GM03348 (cell line): ENCODE measurements at regions not wholly inside any gene's neighbourhood (a gene's known extent, or its start where the extent isn't known, plus 50 kb on each side); places are given as distances from the start of the nearest gene placed in this dataset.
A peak's percentile ranks its signal among the peaks of the same experiment; 100 is the strongest.
"Not testable (repeated sequence)": the region's sequence is repeated elsewhere in the genome, so short reads cannot be mapped to it uniquely, and the experiment has no call there.

Source experiments
- DNase-seq: peaks from one replicate; pipeline ENCODE4 v3.0.0; 2012; ENCODE audit warnings: low spot score

DNA sequence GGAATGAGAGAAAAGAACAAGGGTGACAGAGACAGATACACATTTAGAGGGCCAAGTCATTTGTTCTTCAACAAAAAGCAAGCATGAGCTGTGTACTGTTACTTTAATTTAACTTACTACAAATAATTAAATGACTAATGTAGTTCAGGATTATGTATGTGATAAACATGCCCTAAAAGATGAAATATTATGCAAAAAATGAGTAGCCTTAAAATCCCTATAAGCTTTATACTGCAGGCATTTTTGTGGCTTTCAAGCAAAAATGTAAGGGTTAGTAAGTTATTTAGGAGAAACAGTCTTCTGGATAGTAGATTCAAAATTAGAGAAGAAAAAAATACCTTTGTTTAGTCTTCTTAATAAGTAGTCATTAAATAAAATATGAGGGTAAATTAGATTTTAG is 431.2 kb downstream of the CSNK1G3 start:
- no peak for DNase-seq

DNA sequence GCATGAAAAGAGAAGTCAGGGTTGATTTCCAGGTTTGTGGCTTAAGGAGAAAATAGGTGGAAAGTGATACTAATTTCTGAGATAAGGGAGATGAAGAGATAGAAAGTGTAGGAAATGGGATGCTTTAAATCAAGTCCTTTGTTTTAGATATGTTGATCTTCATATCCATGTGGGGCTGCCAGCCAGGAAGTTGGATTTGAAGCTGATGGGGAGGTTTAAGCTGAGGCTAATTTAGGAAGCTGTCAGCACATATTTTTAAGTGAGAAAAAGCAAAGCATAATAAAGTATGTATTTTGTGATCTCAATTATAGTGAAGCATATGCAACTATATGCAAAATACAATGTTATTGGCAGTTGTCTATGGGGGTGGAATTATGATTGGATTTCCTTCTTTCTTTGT is 428.4 kb downstream of the CSNK1G3 start:
- no peak for DNase-seq

DNA sequence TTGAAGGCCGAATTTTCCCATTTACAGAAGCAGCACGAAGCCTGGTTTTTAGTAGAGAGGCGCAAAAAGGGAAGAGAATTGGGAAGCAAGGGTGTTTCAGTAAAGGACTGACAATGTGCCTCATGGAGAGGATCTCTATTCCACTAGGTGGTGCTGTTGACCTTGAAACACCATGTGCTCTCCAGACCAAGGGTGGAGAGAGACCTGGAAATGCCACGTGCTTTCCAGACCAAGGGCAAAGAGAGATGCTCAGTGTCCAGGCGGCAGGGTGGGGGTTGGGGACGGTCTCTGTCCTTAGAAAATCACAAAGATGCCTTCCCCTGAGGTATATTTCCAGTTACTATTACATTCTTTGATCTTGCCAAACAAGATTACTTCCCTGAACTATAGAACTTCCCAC is 425.3 kb downstream of the CSNK1G3 start:
- peak; percentile 31 for DNase-seq

DNA sequence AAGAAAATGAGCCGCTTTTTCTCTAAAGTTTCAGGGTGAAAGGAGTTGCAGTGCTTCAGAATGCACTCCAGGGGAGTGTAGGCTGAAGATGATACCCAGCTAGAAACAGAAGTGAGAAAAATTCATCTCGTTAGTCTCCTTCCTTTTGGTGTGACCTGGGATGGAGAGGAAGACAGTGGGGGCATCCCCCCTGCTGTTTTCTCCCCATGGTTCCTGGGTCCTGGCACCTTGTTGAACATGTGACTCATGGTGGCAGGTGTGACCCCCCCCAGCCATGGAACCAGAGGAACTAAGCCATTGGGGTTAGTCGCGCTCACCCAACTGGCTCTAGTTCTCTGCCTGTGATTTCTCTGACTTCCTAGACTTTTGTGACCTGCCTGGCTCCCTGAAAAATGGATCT is 424.6 kb downstream of the CSNK1G3 start:
- no peak for DNase-seq

DNA sequence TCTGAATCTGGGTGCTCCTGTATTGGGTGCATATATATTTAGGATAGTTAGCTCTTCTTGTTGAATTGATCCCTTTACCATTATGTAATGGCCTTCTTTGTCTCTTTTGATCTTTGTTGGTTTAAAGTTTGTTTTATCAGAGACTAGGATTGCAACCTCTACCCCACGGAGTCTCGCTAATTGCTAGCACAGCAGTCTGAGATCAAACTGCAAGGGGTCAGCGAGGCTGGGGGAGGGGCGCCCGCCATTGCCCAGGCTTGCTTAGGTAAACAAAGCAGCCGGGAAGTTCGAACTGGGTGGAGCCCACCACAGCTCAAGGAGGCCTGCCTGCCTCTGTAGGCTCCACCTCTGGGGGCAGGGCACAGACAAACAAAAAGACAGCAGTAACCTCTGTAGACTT is 421.8 kb downstream of the CSNK1G3 start:
- not testable (repeated sequence) for DNase-seq

DNA sequence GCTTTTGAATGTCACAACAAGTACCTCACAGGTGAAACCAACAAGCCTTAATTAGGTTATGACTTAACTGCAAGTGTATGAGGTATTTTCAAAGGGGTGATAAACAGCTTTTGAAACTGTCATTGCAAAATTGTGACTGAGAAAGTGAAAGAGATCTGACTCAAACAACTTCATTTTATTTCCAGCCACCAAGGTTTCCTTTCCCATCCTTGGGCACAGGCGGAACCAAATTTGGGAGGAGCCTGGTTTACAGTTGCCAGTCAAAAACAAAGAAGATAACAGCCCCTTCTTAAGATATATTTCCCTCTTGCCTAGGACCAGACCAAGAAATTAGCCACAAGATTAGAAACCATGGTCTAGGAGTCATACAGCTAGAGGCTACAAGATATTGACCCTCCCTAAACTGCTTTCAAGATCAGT is 417.1 kb downstream of the CSNK1G3 start:
- DNase-seq, result no peak

DNA sequence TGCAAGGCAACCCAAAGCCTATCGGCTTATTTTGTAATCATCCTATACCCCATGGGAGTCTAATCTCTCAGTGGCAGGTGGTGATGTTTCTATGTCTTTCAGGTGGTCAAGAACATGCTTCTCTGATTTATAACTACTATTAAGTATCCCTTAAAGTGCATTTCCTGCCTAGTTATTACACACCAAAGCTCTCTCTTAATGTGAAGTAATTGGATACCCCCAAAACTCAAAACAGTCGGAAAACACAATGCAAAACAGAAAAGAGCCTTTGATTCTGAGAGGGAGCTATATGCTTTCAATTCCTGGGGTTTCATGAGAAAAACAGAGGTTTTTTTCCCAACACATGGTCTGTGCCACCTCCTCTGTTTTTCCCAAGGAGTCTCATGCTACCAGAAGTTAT is 416.4 kb downstream of the CSNK1G3 start:
- no peak for DNase-seq

DNA sequence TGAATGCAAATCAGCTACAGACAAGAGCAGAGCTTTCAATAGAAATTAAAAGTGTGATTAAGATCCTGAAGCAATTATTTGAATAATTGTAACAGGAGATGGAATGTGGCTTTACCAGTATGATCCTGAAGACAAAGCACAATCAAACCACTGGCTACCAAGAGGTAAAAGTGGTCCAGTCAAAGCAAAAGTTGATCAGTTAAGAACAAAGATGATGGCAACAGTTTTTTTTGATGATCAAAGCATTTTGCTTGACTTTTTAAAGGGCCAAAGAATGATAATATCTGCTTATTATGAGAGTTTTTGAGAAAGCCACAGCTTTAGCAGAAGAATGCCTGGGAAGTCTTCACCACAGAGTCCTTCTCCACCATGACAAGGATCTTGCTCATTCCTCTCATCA is 409.2 kb downstream of the CSNK1G3 start:
- no peak for DNase-seq

DNA sequence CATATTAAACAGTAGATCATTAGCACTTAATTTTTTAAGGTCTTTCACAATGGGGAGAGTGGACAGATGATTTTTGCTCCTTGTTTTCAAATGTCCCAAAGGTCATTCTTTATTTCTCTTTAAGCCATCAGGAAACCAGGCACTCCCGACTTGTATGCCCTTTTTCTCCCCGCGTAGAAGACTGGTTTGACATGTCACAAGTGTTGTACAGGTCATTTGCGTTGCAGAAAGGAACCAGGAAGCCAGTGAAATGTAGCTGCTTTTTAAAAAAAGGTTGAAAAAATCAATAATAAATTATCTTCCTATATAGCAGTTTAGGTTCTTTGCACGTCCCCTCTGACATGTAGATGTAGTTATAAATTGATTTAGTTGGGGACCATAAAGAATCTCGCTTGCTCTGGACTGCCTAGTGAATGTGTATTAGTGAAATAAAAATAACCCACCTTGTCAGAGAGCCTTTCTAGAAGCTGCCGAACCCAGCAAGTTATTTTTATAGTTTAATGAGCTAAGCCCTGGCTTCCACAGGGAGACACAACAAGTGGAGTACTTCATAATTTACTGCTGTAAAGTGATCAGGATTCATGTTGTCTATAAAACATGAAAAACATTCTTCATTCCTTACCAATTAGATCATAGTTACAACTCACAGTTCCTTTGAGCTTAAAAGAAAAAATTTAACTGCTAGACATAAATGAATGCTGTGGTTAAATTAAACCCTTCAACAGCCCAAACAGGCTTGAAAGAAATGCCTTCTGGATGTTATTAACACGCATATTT is 404.6 kb downstream of the CSNK1G3 start:
- DNase-seq, result peak; percentile 62

DNA sequence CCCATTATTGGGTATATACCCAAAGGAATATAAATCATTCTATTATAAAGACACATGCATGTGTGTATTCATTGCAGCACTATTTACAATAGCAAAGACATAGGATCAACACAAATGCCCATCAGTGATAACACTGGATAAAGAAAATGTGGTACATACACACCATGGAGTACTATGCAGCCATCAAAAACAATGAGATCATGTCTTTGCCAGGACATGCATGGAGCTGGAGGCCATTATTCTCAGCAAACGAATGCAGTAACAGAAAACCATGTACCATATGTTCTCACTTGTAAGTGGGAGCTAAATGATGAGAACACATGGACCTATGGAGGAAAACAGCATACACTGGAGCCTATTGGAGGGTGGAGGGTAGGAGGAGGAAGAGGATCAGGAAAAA is 402.4 kb downstream of the CSNK1G3 start:
- DNase-seq, result no peak

DNA sequence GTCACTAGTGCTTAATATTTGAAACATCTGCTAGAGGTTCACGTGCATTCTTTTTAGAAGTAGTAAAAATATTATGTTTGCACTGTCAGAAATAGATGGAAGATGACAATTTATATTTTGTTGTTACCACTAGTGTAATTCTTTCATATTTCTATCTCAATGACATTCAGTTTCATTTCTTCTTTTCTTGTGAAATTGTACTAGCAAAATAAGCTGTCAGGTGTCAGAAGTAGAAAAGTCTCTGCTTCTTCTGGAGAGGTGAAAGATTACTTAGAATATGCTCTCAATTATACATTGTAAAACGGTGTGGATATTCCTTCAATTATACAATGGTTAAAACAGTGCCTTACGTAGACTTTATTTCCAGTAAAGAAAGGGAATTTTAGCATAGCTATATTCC is 395.4 kb downstream of the CSNK1G3 start:
- DNase-seq, result no peak

DNA sequence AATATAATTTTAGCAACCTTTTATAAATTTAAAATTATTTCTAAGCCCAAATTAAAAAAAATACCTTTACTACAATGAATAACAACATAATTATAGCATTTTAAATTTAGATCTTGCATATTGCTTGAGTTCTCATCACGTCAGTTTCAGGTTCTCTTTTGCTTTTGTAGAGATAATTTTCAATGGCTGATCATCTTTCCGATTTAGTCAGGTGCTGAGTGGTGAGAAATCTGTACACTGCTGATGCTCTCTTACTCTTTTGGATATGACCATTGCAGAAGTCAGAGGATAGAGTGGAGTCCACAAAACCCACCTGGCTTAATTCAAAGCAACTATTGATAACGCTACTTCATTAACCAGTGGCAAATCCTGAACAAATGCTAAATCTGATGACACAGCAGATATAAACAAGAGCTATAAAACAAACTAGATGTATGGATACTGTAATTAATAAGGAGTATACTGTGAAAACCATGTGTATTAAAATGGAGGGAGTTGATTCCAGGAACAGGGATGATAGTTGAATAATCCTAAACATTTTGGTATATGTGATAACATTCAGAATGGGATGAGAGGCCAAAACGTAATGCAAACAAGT is 394.8 kb downstream of the CSNK1G3 start:
- DNase-seq, result no peak

DNA sequence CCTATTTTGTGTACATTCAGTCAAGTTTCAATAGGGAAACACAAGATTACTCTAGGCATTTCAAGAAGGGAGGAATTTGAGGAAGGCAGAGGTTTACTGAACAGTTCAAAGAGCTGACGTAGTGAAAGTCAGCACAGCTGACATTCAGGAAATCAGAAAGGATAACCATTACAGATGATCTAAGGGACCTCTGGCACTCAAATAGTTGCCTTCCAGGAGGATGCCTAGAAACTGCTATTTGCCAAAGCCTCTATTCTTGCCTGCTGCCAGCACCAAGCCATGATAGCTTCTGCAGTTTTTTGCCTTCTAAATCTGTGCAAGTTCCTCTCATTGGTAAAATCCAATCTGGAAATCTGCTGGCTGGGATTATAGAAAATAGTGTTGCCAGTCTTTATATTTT is 373.1 kb downstream of the CSNK1G3 start:
- no peak for DNase-seq

DNA sequence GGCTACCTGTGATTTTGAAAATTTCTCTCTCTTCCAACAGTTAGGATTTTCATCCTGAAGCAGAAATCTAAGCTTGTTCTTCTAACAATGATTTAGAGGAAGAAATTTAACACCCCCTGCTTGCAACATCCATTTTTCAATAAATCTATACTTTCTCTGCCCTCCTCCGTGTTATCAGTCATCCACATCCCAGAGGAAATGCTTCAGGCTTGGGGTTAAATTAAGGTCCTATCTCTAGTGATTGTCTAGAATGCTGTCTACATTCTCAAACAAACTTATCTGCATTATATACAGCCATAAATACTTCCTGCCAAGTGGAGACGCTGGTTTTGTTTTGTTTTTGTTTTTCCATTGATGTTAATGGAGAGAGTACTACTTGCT is 371.0 kb downstream of the CSNK1G3 start:
- DNase-seq, result no peak

DNA sequence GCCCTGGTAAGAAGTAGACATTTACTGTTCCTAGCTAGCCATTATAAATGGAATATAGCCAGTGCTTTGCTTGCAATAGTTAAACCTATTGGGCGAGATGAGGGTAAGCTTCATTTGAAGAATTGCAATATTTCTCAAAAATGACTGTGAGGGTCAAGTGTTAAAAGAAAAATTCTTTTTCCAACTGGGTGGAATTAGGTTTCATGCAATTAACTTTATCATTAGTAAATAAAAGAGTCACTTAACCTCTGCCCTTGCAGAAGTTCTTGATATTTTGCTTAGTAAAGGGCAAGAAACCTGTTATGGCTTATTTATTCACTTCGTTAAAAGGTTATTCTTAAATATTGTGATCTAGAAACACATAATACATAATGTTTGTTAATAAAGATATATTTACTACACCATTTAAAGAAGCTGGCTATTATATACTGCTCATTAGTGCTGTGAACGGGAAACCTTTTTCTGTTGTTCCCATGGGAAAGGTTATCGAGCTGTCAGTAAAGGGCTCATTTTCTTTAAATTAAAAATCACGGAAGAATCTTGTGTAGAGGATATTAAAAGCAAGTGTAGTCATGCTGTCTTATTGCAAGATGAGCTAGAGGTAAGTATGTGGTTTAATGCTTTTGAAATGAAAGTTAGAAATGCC is 370.5 kb downstream of the CSNK1G3 start:
- no peak for DNase-seq

DNA sequence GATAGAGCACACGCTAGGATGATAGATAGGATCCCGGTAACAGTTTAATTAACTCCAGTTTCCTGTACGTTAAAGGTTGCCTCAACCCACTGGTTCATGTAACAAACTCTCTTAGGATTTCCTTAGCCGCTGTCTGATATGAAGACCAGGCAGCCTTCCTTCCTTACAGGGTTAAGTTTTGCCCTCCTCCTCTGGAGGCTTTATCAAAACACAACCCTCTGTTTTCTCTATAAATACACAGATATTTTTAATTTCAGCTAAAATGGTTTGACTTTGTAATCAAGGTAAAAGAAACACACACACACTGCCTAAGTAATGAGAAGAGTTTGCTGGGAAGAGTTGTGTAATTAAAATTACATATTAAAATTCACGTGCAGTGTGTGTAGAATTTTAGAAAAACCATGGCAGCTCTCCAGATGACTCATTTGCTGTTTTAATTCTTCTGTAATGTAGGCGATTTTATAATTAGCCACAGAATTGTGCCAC is 369.8 kb downstream of the CSNK1G3 start:
- DNase-seq, result peak; percentile 13

DNA sequence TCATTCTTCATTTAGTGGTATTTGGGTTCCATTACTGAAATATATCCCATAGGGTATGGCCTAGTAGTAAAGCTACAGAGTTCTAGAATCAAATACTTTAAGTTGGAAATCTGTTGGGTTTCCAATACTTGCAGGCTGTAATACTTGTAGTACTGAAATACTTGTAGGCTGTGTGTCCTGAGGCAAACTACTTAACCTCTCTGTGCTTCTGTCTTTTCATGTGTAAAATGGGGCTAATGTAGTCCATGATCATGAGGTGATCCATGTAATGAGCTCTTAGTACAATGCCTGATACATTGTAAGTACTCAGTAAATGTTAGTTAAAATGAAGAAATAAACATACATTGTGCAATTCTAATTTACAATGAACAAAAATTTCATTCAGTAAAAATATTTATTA is 368.9 kb downstream of the CSNK1G3 start:
- DNase-seq, result no peak

DNA sequence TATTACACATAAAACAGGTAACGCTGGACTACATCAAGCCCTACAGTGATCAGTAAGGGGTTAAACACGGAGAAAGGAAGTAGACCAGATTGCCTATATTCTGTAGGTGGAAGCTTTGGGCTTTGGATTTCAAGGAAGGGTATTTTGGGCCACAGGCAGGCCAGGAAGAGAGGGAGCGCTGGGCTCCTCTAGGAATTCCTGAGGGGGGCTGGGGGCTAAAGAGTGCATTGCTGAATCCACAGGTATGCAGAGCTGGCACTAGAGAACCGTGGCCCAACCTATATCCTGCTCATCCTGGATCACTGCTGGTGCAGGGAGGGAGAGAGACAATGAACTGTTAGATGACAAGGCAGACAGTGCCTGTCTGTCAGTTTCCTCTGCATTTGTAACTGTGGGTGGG is 367.1 kb downstream of the CSNK1G3 start:
- no peak for DNase-seq

DNA sequence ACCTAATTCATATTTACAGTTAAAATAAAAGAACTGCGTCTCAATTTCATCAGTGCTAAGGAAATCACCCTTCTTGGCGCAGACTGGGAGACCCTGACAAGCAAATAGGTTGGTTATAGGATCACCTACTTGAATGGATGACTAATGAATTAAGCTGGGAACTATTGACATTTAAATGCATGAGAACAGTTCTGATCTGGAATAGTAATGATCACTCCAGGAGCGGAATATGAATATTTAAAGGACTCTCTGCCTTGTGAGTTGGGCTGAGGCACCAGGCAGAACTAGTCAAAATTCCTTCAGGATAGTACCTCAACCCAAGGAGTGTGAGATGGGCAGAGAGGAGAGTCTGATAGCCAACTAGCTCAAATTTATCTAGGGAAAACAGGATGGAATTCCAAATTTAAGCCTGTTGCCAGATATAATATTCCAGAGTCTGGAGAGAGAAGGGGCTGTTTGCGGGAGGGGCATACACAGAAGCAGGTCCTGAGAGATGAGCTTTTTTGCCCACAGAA is 364.4 kb downstream of the CSNK1G3 start:
- DNase-seq, result no peak

DNA sequence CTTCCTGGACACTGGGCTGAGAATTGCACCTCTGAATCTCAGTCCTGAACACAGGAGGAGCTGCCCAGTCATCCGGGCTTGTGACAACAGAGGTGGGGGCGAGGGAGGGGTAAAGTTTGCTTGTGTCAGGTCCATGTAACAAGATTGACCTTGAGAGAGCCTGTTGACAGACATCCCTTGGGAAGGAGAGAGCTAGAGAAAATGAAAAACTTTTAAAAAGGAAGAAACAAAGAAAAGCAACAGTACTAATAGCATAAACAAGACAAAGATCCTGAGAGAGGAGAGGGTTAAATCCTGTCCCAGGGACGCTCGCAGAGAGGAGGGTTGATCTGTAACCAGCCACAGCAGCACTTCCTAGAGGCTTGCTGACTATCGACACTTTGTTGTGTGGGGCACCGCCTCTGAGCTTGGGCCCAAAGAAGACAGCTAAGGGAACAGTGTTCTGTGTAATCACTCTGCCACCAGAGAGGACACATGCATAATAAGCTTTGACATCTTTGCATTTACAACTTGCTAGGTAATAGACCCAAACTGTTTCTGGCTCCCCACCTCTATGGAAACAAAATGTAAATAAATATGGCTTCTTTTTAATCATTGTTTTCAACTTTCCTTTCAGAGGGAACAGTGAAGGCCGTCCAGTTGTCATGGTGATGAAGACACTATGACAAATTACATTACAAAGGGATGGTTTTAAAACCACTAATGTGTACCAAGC is 363.7 kb downstream of the CSNK1G3 start:
- no peak for DNase-seq

DNA sequence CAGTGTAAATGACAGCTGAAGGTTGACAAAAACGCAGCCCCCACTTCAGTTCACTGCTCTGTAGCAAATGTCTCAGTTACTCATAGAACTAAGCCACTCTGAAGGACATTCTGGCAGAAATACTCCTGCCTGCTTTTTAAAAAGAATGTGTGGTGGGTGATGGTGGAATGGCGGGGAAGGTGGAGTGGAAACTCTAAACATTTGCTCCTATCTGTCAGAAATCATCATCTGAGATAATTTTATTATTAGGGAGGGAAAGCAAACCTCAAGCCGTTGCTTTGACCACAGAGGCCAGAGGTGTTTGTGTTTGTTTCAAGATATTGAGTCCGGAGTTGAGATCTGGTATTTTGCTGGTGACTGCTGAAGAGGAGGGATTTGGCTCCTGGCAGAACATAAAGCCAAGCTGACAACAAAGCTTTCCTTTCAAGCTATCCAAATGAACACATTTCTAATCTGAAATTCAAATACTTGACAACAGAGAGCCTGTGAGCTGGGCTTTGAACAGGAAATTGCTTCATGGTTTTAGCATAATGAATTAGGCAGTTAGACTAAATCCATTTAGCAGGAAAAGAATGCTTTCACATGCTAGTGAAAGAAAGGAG is 362.7 kb downstream of the CSNK1G3 start:
- peak; percentile 7 for DNase-seq

DNA sequence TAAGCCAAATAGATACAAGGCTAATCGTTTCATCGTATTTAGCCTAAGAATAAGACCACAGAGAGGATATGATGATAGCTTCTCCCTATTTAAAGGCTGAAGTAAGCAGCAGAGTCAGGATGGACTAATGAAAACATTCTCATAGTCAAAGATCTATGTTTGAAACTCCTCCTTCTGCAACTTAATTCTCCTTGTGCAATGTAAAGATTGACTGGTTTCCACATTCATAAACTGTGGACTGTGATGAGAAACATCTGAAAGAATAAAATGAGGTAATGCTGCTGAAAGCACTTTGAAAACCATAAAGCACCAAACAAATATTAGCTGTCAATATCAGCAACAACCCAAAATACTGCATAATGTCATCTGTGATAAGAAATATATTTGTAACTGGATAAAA is 361.9 kb downstream of the CSNK1G3 start:
- no peak for DNase-seq
